Duodenal mucosa (tissue), 2 donors: ENCODE measurements at regions not wholly inside any gene's neighbourhood (a gene's known extent, or its start where the extent isn't known, plus 50 kb on each side); places are given as distances from the start of the nearest gene placed in this dataset.
A peak's percentile ranks its signal among the peaks of the same experiment; 100 is the strongest.

Source experiments
- H3K27ac ChIP-seq: one replicate; pipeline ENCODE4 v1.7.0; 2013; ENCODE audit warnings: low read depth, low read length
- H3K27me3 ChIP-seq, 2 donors: one replicate each; pipeline ENCODE4 v1.7.0; 2013; ENCODE audit warnings: low read length in 2 of 2, control low read depth in 1 of 2; ENCODE audit not compliant: insufficient read depth in 2 of 2, control insufficient read depth in 1 of 2
- H3K36me3 ChIP-seq, 2 donors: one replicate each; pipeline ENCODE4 v1.7.0; 2013; ENCODE audit warnings: low read length in 2 of 2, control low read depth in 1 of 2; ENCODE audit not compliant: insufficient read depth in 2 of 2, control insufficient read depth in 1 of 2
- H3K4me1 ChIP-seq, 2 donors: one replicate each; pipeline ENCODE4 v1.7.0; 2013; ENCODE audit warnings: low read length in 2 of 2, control low read depth in 1 of 2; ENCODE audit not compliant: insufficient read depth in 2 of 2, control insufficient read depth in 1 of 2
- H3K4me3 ChIP-seq, 2 donors: one replicate each; pipeline ENCODE4 v1.7.0; 2013; ENCODE audit warnings: low read length in 2 of 2, low read depth in 1 of 2
- H3K9ac ChIP-seq, 2 donors: one replicate each; pipeline ENCODE4 v1.7.0; 2013; ENCODE audit warnings: low read length in 2 of 2, low read depth in 1 of 2
- H3K9me3 ChIP-seq, 2 donors: one replicate each; pipeline ENCODE4 v1.7.0; 2013; ENCODE audit warnings: low read length in 2 of 2, control low read depth in 1 of 2; ENCODE audit not compliant: control insufficient read depth in 1 of 2

DNA sequence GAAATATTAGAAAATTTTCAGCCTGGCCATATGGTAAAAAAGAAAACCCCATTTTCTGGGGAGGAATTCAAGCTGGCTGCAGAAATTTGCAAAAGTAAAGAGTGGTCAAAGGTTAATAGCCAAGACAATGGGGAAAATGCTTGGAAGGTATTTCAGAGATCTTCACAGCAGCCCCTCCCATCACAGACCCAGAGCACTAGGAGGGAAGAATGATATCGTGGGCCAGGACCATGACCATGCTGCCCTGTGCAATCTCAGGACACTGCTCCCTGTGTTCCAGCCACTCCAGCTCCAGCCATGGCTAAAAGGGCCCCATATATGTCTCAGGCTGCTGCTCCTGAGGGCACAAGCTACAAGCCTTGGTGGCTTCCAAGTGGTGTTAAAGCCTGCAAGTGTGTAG lies 93.9 kb upstream of the AGAP1 start:
- no peaks in the 10 kb centered on the region for H3K4me1 ChIP-seq
- no peak overlapping the region for H3K4me3 ChIP-seq
- H3K9me3 ChIP-seq = peaks cover 0 to 3% of the 10 kb centered on the region in 2 donors
- H3K9ac ChIP-seq = no peak overlapping the region
- no peaks in the 10 kb centered on the region for H3K36me3 ChIP-seq
- no peaks in the 10 kb centered on the region for H3K27me3 ChIP-seq
- H3K27ac ChIP-seq = no peak overlapping the region

DNA sequence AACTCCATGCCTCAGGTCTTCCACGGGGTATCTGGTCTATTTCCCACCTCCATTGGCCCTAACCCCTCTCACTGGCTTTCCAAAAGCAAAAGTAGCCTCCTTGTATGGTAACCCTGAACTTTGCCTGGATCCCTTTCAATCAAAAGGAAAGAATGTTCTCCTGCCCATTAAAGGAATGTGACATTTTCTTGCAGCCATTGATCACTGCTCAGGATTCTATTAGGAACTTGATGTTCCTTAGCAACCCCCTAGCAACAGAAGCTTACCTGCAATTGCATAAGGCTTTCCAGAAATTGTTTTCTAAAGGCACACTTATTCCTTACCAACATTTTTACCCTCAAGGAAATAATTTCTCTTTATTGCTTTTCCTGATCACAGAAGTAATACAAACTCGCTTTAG lies 91.4 kb upstream of the AGAP1 start:
- Histone ChIP-seq H3K9me3 (peaks cover 0 to 3% of the 10 kb centered on the region in 2 donors), H3K9ac (no peak overlapping the region), H3K27me3 (no peaks in the 10 kb centered on the region), H3K36me3 (no peaks in the 10 kb centered on the region), H3K4me3 (no peak overlapping the region), H3K4me1 (no peaks in the 10 kb centered on the region), H3K27ac (no peak overlapping the region)

DNA sequence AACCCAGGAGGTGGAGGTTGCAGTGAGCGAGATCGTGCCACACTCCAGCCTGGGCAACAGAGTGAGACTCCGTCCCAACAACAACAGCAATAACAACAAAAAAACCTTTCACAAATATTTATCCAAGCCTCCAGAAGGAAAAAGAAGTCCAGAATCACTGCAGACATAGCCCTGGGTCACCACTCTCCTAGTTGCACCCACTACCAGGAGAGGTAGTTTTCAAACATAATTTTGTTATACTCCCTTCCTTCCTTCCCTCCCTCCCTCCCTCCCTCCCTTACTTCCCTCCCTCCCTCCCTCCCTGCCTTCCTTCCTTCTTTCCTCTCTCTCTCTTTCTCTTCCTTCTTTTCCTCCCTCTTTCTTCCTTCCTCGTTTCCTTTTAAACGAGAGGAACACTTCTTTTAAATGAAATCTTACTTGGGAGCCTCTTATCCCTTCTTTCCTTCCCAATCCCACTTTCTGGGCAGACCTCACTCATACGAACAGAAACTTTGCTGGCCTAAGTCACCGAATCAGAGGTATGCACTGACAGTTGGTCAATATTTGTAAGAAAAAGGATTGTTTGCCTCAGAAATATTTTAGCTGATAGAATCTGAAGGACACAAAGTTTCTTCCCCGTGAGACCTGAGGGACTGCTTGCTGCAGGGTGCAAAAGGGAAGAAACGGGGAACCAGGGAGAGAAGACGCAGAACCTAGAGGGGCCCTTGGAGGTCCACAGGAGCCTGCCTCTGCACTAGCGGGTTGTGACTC lies 88.1 kb upstream of the AGAP1 start:
- Histone ChIP-seq H3K27me3 (no peaks in the 10 kb centered on the region), H3K4me3 (no peak overlapping the region), H3K36me3 (no peaks in the 10 kb centered on the region), H3K9me3 (no peaks in the 10 kb centered on the region), H3K27ac (no peak overlapping the region), H3K4me1 (no peaks in the 10 kb centered on the region), H3K9ac (no peak overlapping the region)

DNA sequence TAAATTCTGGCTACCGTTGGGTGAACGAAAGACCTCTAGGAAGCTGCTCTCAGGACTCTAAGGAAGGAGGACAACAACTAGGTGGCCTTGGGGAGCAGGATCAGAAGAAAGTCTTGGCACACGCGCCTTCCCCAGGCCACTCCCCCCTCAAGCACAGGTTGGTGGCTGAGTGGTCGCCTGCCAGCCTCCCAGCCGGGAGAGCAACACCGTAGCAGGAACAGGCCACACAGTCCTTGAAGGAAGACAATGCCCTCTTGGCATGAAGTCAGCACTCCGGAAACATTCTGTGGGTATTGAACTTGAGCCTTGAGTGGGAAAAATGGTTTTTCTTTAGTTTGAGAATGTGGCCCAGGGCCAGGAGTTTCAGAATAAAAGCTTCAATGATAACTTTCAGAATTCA lies 87.4 kb upstream of the AGAP1 start:
- Histone ChIP-seq H3K9me3 (no peaks in the 10 kb centered on the region), H3K36me3 (no peaks in the 10 kb centered on the region)

DNA sequence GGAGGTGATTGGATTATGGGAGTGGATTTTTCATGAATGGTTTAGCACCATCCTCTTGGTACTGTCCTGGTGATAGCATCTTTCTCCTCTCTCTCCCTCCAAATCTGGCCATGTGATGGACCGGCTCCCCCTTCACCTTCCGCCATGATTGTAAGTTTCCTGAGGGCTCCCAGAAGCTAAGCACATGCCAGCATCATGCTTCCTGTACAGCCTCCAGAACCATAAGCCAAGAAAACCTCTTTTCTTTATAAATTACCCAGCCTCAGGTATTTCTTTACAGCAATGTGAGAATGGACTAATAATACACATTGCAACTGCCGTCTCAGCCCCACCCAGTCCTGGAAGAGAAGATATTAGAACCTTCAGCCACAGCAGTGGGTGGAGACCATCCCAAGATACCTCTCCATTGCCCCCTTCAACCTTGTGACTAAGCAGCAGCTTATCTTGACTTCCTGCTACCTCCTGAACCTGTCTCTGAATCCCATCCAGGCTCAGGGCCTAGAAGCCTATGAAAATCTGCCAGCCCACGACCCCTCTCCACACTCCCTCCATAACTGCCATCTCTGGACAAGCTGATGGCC lies 81.8 kb upstream of the AGAP1 start:
- Histone ChIP-seq H3K4me1 (no peaks in the 10 kb centered on the region), H3K36me3 (no peaks in the 10 kb centered on the region), H3K27ac (no peak overlapping the region), H3K4me3 (no peak overlapping the region), H3K9me3 (no peaks in the 10 kb centered on the region), H3K27me3 (no peaks in the 10 kb centered on the region), H3K9ac (no peak overlapping the region)

More for the DNA sequence above, 87.4 kb upstream of the AGAP1 start:
- H3K27ac ChIP-seq = no peak overlapping the region
- H3K27me3 ChIP-seq = no peaks in the 10 kb centered on the region
- no peak overlapping the region for H3K9ac ChIP-seq
- no peaks in the 10 kb centered on the region for H3K4me1 ChIP-seq
- H3K4me3 ChIP-seq = no peak overlapping the region

DNA sequence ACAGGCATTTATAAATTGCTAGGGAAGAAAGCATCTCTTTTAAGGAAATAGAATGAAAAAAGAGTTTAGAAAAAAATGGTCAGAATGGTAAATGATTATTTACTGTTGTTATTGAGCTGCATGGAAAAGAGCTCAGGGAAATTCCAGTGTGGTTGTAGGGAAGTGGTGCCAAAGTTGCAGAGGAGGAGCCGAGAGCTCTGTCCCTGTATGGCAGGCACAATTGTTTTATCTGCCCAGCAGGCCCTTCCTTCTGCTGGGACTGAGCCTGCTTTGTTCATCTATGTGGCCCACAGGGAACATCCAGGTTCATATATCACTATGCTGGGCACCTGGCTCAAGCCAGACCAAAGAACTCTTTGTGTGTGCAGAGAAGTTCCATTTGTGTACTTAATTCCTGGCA lies 80.8 kb upstream of the AGAP1 start:
- Histone ChIP-seq H3K4me1 (peaks cover 0 to 3% of the 10 kb centered on the region in 2 donors), H3K27ac (no peak overlapping the region), H3K36me3 (no peaks in the 10 kb centered on the region), H3K9ac (no peak overlapping the region), H3K27me3 (no peaks in the 10 kb centered on the region), H3K4me3 (no peak overlapping the region), H3K9me3 (no peaks in the 10 kb centered on the region)

DNA sequence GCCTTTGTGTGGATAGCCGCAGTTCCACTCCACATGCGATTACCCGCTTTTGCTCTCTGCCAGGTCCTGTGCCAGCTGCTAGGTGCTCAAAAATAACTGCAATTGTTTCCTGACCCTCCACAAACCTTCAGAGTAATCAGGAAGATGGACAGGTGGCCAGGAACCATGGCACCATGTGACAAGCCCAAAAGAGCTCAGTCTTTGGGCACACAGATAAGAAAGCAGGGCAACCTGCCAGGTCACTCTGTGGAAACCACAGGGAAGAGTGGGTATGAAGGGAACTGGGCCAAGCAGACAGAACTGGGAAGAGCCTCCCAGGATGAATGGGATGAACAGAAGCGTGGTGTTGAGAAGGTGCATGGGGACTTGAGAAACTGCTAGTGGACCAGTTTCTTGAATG lies 79.4 kb upstream of the AGAP1 start:
- Histone ChIP-seq H3K36me3 (no peaks in the 10 kb centered on the region), H3K9me3 (no peaks in the 10 kb centered on the region), H3K4me1 (peaks cover 0 to 3% of the 10 kb centered on the region in 2 donors), H3K9ac (no peak overlapping the region), H3K4me3 (no peak overlapping the region), H3K27me3 (no peaks in the 10 kb centered on the region), H3K27ac (no peak overlapping the region)

DNA sequence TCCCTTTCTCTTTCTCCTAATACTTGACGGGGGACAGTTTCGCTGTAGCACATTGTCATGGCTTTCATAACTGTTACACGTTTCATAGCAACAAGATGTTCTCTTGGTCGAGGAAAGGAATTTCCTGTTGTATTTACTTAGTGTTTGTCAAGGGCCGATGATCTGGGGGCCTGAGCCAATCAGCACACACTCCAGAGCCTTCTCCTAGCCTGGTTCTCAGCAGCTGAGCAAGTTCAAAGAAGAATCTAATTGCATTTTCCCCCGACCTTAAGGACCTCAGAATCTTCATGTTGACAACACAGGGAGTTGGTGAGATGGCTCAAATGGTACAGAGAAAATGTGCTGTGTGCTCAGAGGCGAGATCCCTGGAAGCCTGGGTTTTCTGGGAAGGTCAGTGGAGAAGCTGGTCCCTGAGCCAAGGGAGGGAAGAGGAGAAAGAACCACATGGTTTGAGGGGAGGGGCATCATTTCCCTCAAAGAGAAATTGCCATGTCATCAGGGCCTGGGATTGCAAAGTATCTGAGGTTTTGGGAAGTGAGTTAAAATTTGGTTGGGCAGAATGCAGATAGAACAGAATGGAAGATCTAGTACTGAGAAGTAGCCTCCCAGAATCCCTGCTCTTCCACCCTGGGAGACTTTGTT lies 76.9 kb upstream of the AGAP1 start:
- Histone ChIP-seq H3K4me1 (peaks cover 0 to 3% of the 10 kb centered on the region in 2 donors), H3K4me3 (no peak overlapping the region), H3K36me3 (no peaks in the 10 kb centered on the region), H3K27me3 (no peaks in the 10 kb centered on the region), H3K9ac (no peak overlapping the region), H3K9me3 (no peaks in the 10 kb centered on the region), H3K27ac (peak overlapping the region; percentile 11)

DNA sequence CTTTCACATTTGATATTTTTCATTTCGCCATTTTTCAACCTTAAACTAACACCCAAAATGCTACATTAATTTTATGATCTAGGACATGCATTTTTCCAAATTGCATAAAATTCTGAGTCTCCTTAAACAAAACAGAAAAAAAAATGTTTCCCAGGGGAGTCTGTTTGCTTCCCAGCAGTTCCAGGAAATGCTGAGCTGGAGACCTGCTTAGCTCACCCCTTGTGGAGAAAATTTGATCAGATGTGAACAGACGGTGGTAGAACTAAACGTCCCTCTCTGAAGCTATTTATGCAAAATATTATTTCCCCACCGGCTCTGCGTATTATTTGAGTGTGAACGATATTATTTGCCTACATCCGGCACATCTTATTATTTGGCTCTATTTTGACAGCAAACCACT lies 74.9 kb upstream of the AGAP1 start:
- peaks cover 0 to 3% of the 10 kb centered on the region in 2 donors for H3K4me1 ChIP-seq
- H3K9me3 ChIP-seq = no peaks in the 10 kb centered on the region
- no peaks in the 10 kb centered on the region for H3K27me3 ChIP-seq
- no peak overlapping the region for H3K9ac ChIP-seq
- H3K27ac ChIP-seq = no peak overlapping the region
- no peak overlapping the region for H3K4me3 ChIP-seq
- no peaks in the 10 kb centered on the region for H3K36me3 ChIP-seq

DNA sequence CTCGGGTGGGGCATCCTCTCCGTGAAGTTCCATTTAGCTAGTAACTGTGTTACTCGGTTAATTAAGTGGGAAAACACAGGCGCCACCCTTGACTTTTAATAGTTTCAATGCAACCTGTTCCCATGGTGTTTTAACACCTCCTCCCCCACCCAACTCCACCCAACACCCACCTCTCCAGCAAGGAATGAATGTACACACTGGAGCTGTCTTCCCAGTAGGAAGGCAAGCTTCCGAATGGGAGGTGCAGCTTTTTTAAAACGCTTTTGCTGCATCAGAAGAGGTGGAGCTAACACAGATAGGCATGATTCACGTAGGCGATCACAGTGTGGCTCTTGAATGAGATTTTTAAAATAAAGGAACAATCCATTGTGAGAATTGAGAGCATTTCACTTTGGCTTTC lies 73.8 kb upstream of the AGAP1 start:
- Histone ChIP-seq H3K27ac (no peak overlapping the region), H3K4me3 (no peak overlapping the region), H3K36me3 (no peaks in the 10 kb centered on the region), H3K9me3 (peaks cover 0 to 6% of the 10 kb centered on the region in 2 donors), H3K9ac (no peak overlapping the region), H3K27me3 (no peaks in the 10 kb centered on the region), H3K4me1 (peaks cover 0 to 3% of the 10 kb centered on the region in 2 donors)
